ENCODE measurements at regions not wholly inside any gene's neighbourhood (a gene's known extent, or its start where the extent isn't known, plus 50 kb on each side); places are given as distances from the start of the nearest gene placed in this dataset.

DNA sequence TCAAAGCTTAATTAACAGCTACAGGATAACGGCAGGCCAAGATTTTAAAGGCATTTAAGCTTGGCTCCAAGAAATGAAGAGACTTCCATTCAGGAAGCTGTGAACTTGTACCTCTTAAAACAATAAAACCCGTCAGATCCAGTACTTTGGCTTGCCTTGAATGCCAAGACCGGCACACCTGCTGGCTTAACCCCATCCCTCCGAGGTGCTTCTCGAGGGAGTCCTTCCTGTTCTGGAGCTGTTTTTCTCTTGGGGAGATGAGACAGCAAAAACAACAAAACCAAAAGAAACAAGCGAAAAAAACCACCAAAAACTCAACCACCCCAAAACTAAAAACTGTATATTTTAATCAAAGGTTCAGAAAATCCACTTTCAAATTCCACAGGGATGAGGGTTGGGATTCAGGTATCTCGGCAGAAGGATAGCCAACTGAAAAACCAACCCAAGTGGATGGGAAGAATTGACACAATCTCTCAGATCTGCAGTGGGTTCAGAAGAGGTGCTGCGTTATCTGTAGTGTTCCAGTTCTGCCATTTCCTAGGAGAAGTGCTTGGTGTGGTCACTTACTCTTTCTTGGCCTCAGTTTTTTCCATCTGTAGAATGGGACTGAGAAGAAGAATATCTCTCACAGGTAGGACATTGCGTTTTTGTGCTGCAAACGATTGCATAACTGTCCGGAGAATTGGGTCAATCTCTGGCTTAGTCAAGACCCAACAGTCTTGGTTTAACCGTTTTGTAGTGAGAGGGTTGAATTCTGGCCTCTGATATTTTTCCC lies 420.1 kb downstream of the VRK1 start:
- peak overlapping the region; percentile 58 for H3K4me3 Mint-ChIP-seq
- no peaks in the 10 kb centered on the region for H3K9me3 Mint-ChIP-seq
- peaks cover 23 to 28% of the 10 kb centered on the region in 2 donors for H3K4me1 Mint-ChIP-seq
- DNase-seq = no peak
- Histone ChIP-seq H3K27ac (ENCODE audit: low read length) (no peak overlapping the region), H3K9me3 (ENCODE audit: control insufficient read depth, insufficient read depth, low read length) (no peaks in the 10 kb centered on the region), H3K27me3 (ENCODE audit: control insufficient read depth, insufficient read depth, low read length) (peaks cover 4% of the 10 kb centered on the region), H3K36me3 (ENCODE audit: control insufficient read depth, insufficient read depth, low read length) (no peaks in the 10 kb centered on the region), H3K4me1 (ENCODE audit: control insufficient read depth, insufficient read depth, low read length) (peaks cover 17% of the 10 kb centered on the region), H3K4me3 (ENCODE audit: low read length) (no peak overlapping the region)
- H3K27me3 Mint-ChIP-seq (ENCODE audit: low read depth in 2 of 2) = peaks cover 13 to 14% of the 10 kb centered on the region in 2 donors
- intact Hi-C loops (cut with micrococcal nuclease) = no loop called here
- H3K27ac Mint-ChIP-seq = no peak overlapping the region
- TF ChIP-seq, protein P1, sequence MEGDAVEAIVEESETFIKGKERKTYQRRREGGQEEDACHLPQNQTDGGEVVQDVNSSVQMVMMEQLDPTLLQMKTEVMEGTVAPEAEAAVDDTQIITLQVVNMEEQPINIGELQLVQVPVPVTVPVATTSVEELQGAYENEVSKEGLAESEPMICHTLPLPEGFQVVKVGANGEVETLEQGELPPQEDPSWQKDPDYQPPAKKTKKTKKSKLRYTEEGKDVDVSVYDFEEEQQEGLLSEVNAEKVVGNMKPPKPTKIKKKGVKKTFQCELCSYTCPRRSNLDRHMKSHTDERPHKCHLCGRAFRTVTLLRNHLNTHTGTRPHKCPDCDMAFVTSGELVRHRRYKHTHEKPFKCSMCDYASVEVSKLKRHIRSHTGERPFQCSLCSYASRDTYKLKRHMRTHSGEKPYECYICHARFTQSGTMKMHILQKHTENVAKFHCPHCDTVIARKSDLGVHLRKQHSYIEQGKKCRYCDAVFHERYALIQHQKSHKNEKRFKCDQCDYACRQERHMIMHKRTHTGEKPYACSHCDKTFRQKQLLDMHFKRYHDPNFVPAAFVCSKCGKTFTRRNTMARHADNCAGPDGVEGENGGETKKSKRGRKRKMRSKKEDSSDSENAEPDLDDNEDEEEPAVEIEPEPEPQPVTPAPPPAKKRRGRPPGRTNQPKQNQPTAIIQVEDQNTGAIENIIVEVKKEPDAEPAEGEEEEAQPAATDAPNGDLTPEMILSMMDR (IDR thresholded peaks at IDR 0.05) = no peak
- H3K36me3 Mint-ChIP-seq = no peaks in the 10 kb centered on the region
- WGBS (ENCODE audit: insufficient coverage) = 62% methylated on average over 11 of the region's 12 CpGs
- ATAC-seq = no peak

DNA sequence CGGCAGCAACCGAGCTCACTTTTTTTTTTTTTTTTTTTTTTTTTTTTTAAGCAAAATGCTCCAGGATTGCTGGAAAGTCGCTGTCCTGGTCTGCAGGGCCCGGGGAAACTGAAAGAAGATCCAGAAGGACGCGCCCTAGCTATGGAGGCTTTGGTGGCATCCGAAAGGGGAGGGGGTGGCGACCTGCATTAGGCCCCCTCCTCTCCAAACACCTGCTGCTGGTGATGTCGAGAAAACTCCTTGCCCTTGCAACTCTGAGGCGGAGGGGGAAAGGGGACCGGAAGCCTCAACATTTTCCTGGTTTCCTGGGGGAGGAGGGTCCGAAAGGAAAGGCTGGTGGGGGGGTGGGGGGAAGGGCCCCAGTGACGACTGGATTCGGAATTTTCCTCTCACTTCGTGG lies 421.1 kb downstream of the VRK1 start:
- Mint-ChIP-seq H3K36me3 (no peaks in the 10 kb centered on the region), H3K4me1 (peaks cover 13 to 19% of the 10 kb centered on the region in 2 donors), H3K4me3 (peak overlapping the region; percentile 92), H3K27me3 (ENCODE audit: low read depth in 2 of 2) (peaks cover 18 to 22% of the 10 kb centered on the region in 2 donors), H3K27ac (no peak overlapping the region), H3K9me3 (no peaks in the 10 kb centered on the region)
- ATAC-seq (no peak), DNase-seq (peak in 1 of 2 donors; percentile 29)
- intact Hi-C loops (cut with micrococcal nuclease) = no loop called here
- TF ChIP-seq, protein P1 (IDR thresholded peaks at IDR 0.05) = no peak
- H3K4me1 ChIP-seq (ENCODE audit: control insufficient read depth, insufficient read depth, low read length) = peaks cover 17% of the 10 kb centered on the region
- H3K4me3 ChIP-seq (ENCODE audit: low read length) = peak overlapping the region; percentile 36
- H3K27me3 ChIP-seq (ENCODE audit: control insufficient read depth, insufficient read depth, low read length) = peaks cover 4% of the 10 kb centered on the region
- WGBS (ENCODE audit: insufficient coverage) = 63% methylated on average over 7 of the region's 15 CpGs
- no peak overlapping the region for H3K27ac ChIP-seq (ENCODE audit: low read length)
- no peaks in the 10 kb centered on the region for H3K9me3 ChIP-seq (ENCODE audit: control insufficient read depth, insufficient read depth, low read length)
- H3K36me3 ChIP-seq (ENCODE audit: control insufficient read depth, insufficient read depth, low read length) = no peaks in the 10 kb centered on the region

GRCh38 chr14:97218691-97219430 lies 421.7 kb downstream of the VRK1 start:
- Mint-ChIP-seq H3K4me1 (peaks cover 13 to 16% of the 10 kb centered on the region in 2 donors), H3K36me3 (no peaks in the 10 kb centered on the region), H3K27me3 (ENCODE audit: low read depth in 2 of 2) (peaks cover 19 to 22% of the 10 kb centered on the region in 2 donors), H3K4me3 (peak overlapping the region; percentile 92), H3K27ac (peak overlapping the region in 1 of 2 donors; percentile 77), H3K9me3 (no peaks in the 10 kb centered on the region)
- DNase-seq (peak; percentile 21 to 49), ATAC-seq (peak; percentile 56 to 78 (median 61))
- Histone ChIP-seq H3K27me3 (ENCODE audit: control insufficient read depth, insufficient read depth, low read length) (peaks cover 4% of the 10 kb centered on the region), H3K9me3 (ENCODE audit: control insufficient read depth, insufficient read depth, low read length) (no peaks in the 10 kb centered on the region), H3K4me3 (ENCODE audit: low read length) (peak overlapping the region; percentile 36), H3K27ac (ENCODE audit: low read length) (no peak overlapping the region), H3K36me3 (ENCODE audit: control insufficient read depth, insufficient read depth, low read length) (no peaks in the 10 kb centered on the region), H3K4me1 (ENCODE audit: control insufficient read depth, insufficient read depth, low read length) (peaks cover 17% of the 10 kb centered on the region)
- under 1% methylated on average over 52 of the region's 52 CpGs for WGBS (ENCODE audit: insufficient coverage)
- intact Hi-C loops (cut with micrococcal nuclease) = no loop called here
- TF ChIP-seq, protein P1 (IDR thresholded peaks at IDR 0.05) = no peak
